Epithelial cell of proximal tubule (primary cell): ENCODE measurements at regions not wholly inside any gene's neighbourhood (a gene's known extent, or its start where the extent isn't known, plus 50 kb on each side); places are given as distances from the start of the nearest gene placed in this dataset.

ENCODE experiments used
- DNase-seq: peaks from one replicate; pipeline ENCODE4 v3.0.0-alpha.2; 2011; ENCODE audit warnings: low read depth
- H3K4me3 ChIP-seq: 2 replicates; pipeline ENCODE4 v1.5.1; 2011; ENCODE audit warnings: low read depth, mild to moderate bottlenecking, low read length
- TF ChIP-seq, protein P1 (sequence below): conservative IDR thresholded peaks from 2 replicates; pipeline ENCODE4 v1.5.1; 2012; ENCODE audit warnings: low read depth, mild to moderate bottlenecking, low read length

DNA sequence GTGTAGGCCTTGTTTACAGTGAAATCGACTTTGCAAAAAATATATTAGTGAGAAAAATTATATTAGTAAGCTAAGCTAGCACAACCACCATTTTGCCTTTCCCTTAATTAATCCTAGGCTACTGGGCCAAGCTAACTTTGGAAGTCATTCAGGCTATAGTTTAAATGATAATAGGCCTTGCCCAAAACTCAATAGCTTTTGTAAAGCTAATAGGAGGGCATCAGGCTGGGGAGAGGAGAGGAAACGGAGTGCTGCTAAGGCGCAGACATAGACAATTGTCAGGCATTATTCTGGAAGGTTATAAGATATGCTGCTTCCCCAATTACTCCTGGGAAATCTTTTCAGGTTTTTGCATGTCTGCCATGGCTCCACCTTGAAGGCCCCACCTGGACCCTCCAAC lies 1286.0 kb downstream of the NSUN3 start:
- H3K4me3 ChIP-seq = no peak overlapping the region
- TF ChIP-seq, protein P1, sequence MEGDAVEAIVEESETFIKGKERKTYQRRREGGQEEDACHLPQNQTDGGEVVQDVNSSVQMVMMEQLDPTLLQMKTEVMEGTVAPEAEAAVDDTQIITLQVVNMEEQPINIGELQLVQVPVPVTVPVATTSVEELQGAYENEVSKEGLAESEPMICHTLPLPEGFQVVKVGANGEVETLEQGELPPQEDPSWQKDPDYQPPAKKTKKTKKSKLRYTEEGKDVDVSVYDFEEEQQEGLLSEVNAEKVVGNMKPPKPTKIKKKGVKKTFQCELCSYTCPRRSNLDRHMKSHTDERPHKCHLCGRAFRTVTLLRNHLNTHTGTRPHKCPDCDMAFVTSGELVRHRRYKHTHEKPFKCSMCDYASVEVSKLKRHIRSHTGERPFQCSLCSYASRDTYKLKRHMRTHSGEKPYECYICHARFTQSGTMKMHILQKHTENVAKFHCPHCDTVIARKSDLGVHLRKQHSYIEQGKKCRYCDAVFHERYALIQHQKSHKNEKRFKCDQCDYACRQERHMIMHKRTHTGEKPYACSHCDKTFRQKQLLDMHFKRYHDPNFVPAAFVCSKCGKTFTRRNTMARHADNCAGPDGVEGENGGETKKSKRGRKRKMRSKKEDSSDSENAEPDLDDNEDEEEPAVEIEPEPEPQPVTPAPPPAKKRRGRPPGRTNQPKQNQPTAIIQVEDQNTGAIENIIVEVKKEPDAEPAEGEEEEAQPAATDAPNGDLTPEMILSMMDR = no peak
- no peak for DNase-seq

DNA sequence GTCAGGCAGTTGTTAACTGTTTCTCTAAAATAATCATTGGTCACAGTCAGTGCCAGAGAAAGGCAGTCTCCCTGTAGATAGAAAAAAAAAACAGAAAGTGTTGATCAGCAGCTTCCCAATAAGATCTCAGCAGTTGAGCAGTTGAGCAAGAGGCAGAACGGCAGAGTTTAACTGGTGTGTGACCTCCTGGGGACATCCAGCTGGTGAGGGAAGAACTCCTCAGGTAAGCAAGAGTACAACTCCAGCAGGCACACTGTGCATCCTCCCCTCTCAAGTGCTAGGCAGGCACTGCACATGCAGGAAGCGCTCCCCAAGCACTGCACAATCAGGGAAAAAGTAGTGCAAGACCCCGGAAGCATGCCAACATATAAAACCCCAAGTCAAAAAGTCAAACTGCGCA lies 1287.2 kb downstream of the NSUN3 start:
- TF ChIP-seq, protein P1 = no peak
- H3K4me3 ChIP-seq = no peak overlapping the region
- no peak for DNase-seq

DNA sequence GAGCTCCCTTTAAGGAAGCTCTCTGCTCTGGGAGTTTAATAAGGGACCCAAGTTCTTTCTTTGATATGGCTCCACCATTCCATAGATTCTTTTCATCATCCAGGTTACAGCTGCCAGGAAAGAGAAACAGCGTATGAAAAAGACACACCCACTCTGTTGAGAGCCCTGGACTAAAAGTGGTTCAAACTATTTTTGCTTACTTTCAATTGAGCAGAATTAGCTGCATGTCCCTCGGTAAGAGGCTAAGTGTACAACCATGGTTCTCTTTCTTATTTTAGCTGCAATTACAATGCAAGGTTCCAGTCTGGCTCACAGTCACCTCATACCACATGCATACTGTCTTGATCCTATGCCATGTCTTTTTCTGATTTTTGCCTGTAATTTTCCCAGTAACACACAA lies 1288.3 kb downstream of the NSUN3 start:
- DNase-seq = no peak
- no peak overlapping the region for H3K4me3 ChIP-seq
- TF ChIP-seq, protein P1 = no peak

DNA sequence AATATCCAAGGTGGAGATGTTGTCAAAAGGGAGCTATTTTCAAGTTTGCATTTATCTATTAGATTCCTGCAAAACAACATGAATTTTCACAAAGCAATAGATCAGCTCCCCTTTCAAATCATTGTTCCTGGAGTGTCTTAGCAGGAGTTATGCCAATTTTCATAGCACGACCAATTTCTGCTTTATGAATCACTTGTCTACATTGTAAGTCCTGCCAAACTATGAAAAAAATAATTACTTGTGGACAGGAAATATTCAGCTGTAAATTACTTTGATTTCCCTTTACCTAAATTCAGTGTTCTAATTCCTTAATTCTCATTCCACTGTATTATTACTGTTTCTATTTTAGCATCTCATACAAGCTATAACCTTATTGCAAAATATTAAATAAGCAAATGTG lies 1289.6 kb downstream of the NSUN3 start:
- no peak for DNase-seq

DNA sequence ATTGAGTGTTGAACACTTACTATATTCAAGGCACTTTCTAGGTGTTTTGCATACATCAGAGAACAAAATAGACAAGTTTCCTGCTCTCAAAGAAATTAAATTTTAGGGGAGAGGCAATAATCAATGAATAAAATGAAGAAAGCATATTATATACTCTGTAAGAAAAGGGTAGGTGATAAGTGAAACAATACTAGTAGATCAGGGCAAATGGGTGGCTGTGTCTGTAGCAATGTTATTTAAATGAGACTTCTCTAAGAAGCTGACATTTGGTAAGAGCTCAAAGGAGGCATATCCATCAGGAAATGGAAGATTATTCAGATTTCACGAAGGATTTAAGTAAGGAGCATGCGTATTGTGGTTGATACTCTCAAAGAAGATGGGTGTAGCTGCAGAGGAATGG lies 1291.6 kb downstream of the NSUN3 start:
- no peak for DNase-seq
- H3K4me3 ChIP-seq = no peak overlapping the region
- TF ChIP-seq, protein P1 = no peak

More for the DNA sequence above, 1289.6 kb downstream of the NSUN3 start:
- TF ChIP-seq, protein P1 = no peak
- no peak overlapping the region for H3K4me3 ChIP-seq

DNA sequence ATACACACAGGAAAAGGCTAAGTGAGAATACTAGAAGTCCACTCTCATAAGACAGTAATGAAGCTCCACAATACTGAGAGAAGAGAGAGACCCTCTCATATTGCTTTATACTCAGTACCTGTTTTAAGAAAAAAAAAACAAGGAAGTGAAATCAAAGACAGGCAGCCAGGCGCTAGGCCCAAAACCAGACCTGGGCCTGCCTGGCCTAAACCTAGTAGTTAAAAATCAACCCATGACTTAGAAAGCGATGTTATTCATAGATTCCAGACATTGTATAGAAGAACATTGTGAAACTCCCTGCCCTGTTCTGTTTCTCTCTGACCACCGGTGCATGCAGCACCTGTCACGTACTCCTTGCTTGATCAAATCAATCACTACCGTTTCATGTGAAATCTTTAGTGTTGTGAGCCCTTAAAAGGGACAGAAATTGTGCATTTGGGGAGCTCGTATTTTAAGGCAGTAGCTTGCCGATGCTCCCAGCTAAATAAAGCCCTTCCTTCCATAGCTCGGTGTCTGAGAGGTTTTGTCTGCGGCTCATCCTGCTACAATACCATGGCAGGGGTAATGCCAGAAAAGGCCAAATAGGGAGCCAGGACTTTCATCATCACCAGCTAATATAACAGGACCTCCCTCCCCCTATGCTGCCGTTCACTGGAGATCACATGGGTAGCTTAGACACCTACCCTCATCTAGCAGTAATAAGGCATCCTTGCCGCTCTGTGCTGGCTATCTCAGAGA lies 1294.1 kb downstream of the NSUN3 start:
- H3K4me3 ChIP-seq = peak overlapping the region; percentile 15
- peak; percentile 74 for DNase-seq
- TF ChIP-seq, protein P1 = no peak
